ENCODE measurements at regions not wholly inside any gene's neighbourhood (a gene's known extent, or its start where the extent isn't known, plus 50 kb on each side); places are given as distances from the start of the nearest gene placed in this dataset.

DNA sequence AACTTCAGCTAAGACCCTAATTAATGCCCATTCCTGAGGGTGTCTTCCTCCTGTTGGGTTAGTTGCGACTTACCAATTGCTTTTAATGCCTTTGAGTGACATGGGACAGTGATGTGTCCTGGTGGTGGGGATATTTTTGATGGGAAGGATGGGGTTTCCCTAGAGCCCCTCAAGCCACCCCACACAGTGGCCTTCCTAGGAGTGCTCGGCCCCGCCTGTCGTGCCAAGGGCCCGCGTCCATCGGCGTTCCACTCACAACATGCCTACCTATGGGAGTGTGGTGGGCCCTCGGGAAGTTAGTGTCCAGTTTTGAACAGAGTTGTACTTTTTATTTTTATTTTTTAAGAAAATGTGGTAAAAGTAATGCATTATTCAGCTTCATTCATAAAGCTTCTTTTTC is 50.1 kb upstream of the TSPAN2 start:
- TF ChIP-seq POLR2A (IDR thresholded peaks at IDR 0.05; ENCODE audit: low read depth, low read length) (no peak), MAFK (IDR thresholded peaks at IDR 0.05; ENCODE audit: low read depth, low read length) (no peak), RAD21 (IDR thresholded peaks at IDR 0.05; ENCODE audit: low read length) (no peak), CHD1 (IDR thresholded peaks at IDR 0.05; ENCODE audit: low read depth, low read length) (no peak), SMC3 (IDR thresholded peaks at IDR 0.05; ENCODE audit: low read depth, low read length) (no peak)
- TF ChIP-seq, protein P1, sequence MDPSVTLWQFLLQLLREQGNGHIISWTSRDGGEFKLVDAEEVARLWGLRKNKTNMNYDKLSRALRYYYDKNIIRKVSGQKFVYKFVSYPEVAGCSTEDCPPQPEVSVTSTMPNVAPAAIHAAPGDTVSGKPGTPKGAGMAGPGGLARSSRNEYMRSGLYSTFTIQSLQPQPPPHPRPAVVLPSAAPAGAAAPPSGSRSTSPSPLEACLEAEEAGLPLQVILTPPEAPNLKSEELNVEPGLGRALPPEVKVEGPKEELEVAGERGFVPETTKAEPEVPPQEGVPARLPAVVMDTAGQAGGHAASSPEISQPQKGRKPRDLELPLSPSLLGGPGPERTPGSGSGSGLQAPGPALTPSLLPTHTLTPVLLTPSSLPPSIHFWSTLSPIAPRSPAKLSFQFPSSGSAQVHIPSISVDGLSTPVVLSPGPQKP (IDR thresholded peaks at IDR 0.05; ENCODE audit: borderline replicate concordance, low read depth, low read length): no peak
- TF ChIP-seq, protein P2, sequence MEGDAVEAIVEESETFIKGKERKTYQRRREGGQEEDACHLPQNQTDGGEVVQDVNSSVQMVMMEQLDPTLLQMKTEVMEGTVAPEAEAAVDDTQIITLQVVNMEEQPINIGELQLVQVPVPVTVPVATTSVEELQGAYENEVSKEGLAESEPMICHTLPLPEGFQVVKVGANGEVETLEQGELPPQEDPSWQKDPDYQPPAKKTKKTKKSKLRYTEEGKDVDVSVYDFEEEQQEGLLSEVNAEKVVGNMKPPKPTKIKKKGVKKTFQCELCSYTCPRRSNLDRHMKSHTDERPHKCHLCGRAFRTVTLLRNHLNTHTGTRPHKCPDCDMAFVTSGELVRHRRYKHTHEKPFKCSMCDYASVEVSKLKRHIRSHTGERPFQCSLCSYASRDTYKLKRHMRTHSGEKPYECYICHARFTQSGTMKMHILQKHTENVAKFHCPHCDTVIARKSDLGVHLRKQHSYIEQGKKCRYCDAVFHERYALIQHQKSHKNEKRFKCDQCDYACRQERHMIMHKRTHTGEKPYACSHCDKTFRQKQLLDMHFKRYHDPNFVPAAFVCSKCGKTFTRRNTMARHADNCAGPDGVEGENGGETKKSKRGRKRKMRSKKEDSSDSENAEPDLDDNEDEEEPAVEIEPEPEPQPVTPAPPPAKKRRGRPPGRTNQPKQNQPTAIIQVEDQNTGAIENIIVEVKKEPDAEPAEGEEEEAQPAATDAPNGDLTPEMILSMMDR (conservative IDR thresholded peaks at IDR 0.05; ENCODE audit: low read depth, low read length): no peak
- TF ChIP-seq, protein P3, sequence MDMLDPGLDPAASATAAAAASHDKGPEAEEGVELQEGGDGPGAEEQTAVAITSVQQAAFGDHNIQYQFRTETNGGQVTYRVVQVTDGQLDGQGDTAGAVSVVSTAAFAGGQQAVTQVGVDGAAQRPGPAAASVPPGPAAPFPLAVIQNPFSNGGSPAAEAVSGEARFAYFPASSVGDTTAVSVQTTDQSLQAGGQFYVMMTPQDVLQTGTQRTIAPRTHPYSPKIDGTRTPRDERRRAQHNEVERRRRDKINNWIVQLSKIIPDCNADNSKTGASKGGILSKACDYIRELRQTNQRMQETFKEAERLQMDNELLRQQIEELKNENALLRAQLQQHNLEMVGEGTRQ (IDR thresholded peaks at IDR 0.05; ENCODE audit: low read depth, low read length): no peak
